Fibroblast of mammary gland (primary cell): ENCODE measurements at regions not wholly inside any gene's neighbourhood (a gene's known extent, or its start where the extent isn't known, plus 50 kb on each side); places are given as distances from the start of the nearest gene placed in this dataset.
"Not testable (repeated sequence)": the region's sequence is repeated elsewhere in the genome, so short reads cannot be mapped to it uniquely, and the experiment has no call there.

Experiments
- DNase-seq: peaks from one replicate; pipeline ENCODE4 v3.0.0-alpha.2; 2010; ENCODE audit warnings: low read depth
- H3K4me3 ChIP-seq: 2 replicates; pipeline ENCODE4 v1.5.1; 2011; ENCODE audit warnings: low read depth, mild to moderate bottlenecking, low read length, moderate library complexity; ENCODE audit not compliant: control insufficient read depth
- CTCF ChIP-seq: conservative IDR thresholded peaks from 2 replicates; pipeline ENCODE4 v1.5.1; 2011; ENCODE audit warnings: low read depth, low read length, inconsistent platforms; ENCODE audit not compliant: control insufficient read depth, insufficient read depth

GRCh38 chr7:29627631-29628030 lies 64.0 kb downstream of the PRR15 start:
- no peak overlapping the region for H3K4me3 ChIP-seq
- TF ChIP-seq CTCF, result no peak
- no peak for DNase-seq

DNA sequence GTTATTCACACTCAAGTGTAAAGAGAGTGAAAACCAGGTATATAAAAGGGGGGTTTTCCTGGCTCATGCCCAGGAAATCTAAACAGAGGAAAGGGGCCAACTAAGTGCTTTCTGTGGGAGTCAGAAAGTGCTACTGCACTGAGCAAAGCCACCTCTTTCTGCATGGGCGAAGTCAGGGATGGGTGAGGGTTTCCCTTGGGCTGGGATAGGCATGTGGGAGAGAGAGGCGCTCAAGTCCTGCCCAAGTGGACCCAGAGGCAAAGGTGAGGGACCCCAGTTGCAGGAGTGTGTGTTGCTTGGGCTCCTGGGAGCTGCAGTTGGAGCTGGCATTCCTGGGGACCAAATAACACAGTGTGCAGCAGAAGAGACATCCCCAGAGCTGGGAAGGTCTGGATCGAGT lies 65.9 kb downstream of the PRR15 start:
- DNase-seq, result no peak
- TF ChIP-seq CTCF, result no peak
- H3K4me3 ChIP-seq, result no peak overlapping the region

- H3K4me3 ChIP-seq, result not testable (repeated sequence)
- TF ChIP-seq CTCF, result peak; percentile 48
- DNase-seq, result peak; percentile 54
Measured at GRCh38 chr7:29635067-29636008, 71.7 kb downstream of the PRR15 start.

DNA sequence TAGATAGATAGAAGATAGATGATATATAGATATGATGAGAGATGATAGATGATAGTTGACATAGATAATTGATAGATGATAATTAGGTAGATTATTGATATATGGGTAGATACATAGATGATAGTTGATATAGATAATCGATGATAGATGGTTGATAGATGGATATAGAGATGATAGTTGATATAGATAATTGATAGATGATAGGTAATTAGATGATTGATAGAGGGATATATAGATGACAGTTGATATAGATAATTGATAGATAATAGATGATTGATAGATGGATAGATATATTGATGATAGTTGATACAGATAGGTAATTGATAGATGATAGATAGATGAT lies 72.3 kb downstream of the PRR15 start:
- TF ChIP-seq CTCF, result no peak
- H3K4me3 ChIP-seq, result no peak overlapping the region
- no peak for DNase-seq

GRCh38 chr7:29637374-29637773 lies 73.7 kb downstream of the PRR15 start:
- no peak for DNase-seq
- H3K4me3 ChIP-seq, result no peak overlapping the region
- no peak for TF ChIP-seq CTCF

GRCh38 chr7:29638841-29639240 lies 75.2 kb downstream of the PRR15 start:
- DNase-seq, result peak; percentile 14
- not testable (repeated sequence) for H3K4me3 ChIP-seq

DNA sequence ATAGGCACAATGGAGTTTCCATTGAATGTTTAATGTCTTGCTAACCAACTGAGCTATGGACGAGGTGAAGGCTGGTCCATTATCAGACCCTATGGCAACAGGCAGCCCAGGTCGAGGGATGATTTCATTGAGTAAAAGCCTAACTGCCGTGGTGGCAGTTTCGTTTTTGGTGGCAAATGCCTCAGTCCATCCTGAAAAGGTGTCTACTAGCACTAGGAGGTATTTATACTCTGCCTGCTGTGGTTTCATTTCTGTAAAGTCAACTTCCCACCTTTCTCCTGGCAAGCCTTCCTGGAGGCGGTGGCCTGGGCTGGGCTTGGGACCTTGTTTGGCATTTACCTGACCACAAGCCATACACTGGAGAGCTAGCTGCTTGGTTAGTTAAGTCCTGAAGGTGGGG lies 75.8 kb downstream of the PRR15 start:
- no peak for DNase-seq
- TF ChIP-seq CTCF, result no peak
- H3K4me3 ChIP-seq, result no peak overlapping the region
